ENCODE measurements at regions not wholly inside any gene's neighbourhood (a gene's known extent, or its start where the extent isn't known, plus 50 kb on each side); places are given as distances from the start of the nearest gene placed in this dataset.

GRCh38 chr1:69122373-69122772 is 445.3 kb upstream of the LRRC7 start:
- intact Hi-C loops (cut with DNase I; ENCODE audit: low total_unique reads): no loop called here
- Histone ChIP-seq H3K4me3 (no peak overlapping the region), H3K36me3 (no peaks in the 10 kb centered on the region), H3K27ac (peak overlapping the region; percentile 51 to 62), H3K4me1 (peaks cover 0 to 47% (median 26%) of the 10 kb centered on the region in 4 donors), H3K9me3 (no peaks in the 10 kb centered on the region), H3K27me3 (no peaks in the 10 kb centered on the region)
- no peak for TF ChIP-seq CTCF (IDR thresholded peaks at IDR 0.05)
- DNase-seq: no peak

GRCh38 chr1:69123486-69123885 is 444.2 kb upstream of the LRRC7 start:
- H3K27ac ChIP-seq: no peak overlapping the region
- no peak for TF ChIP-seq CTCF (IDR thresholded peaks at IDR 0.05)
- peaks cover 0 to 47% (median 26%) of the 10 kb centered on the region in 4 donors for H3K4me1 ChIP-seq
- intact Hi-C loops (cut with DNase I; ENCODE audit: low total_unique reads): no loop called here
- no peaks in the 10 kb centered on the region for H3K9me3 ChIP-seq
- DNase-seq: no peak
- no peaks in the 10 kb centered on the region for H3K36me3 ChIP-seq
- H3K4me3 ChIP-seq: no peak overlapping the region
- H3K27me3 ChIP-seq: no peaks in the 10 kb centered on the region

GRCh38 chr1:69126796-69127195 is 440.9 kb upstream of the LRRC7 start:
- intact Hi-C loops (cut with DNase I; ENCODE audit: low total_unique reads): no loop called here
- Histone ChIP-seq H3K9me3 (no peaks in the 10 kb centered on the region), H3K4me3 (no peak overlapping the region), H3K27ac (no peak overlapping the region), H3K4me1 (peaks cover 0 to 30% (median 20%) of the 10 kb centered on the region in 4 donors), H3K27me3 (no peaks in the 10 kb centered on the region), H3K36me3 (no peaks in the 10 kb centered on the region)
- TF ChIP-seq CTCF (IDR thresholded peaks at IDR 0.05): no peak
- no peak for DNase-seq

- H3K27me3 ChIP-seq: no peaks in the 10 kb centered on the region
- no peak for TF ChIP-seq CTCF (IDR thresholded peaks at IDR 0.05)
- H3K4me1 ChIP-seq: peaks cover 0 to 17% (median 9%) of the 10 kb centered on the region in 4 donors
- DNase-seq: no peak
- H3K4me3 ChIP-seq: no peak overlapping the region
- no peaks in the 10 kb centered on the region for H3K36me3 ChIP-seq
- no peak overlapping the region for H3K27ac ChIP-seq
- intact Hi-C loops (cut with DNase I; ENCODE audit: low total_unique reads): no loop called here
- no peaks in the 10 kb centered on the region for H3K9me3 ChIP-seq
Measured at GRCh38 chr1:69128204-69128603, 439.5 kb upstream of the LRRC7 start.

GRCh38 chr1:69129538-69129937 is 438.2 kb upstream of the LRRC7 start:
- H3K36me3 ChIP-seq: no peaks in the 10 kb centered on the region
- H3K9me3 ChIP-seq: no peaks in the 10 kb centered on the region
- no peak for TF ChIP-seq CTCF (IDR thresholded peaks at IDR 0.05)
- H3K27me3 ChIP-seq: no peaks in the 10 kb centered on the region
- H3K4me1 ChIP-seq: peaks cover 0 to 14% (median 9%) of the 10 kb centered on the region in 4 donors
- intact Hi-C loops (cut with DNase I; ENCODE audit: low total_unique reads): no loop called here
- no peak for DNase-seq
- H3K27ac ChIP-seq: no peak overlapping the region
- H3K4me3 ChIP-seq: no peak overlapping the region

- Histone ChIP-seq H3K9me3 (peaks cover 0 to 8% (median 0%) of the 10 kb centered on the region in 3 donors), H3K4me3 (no peak overlapping the region), H3K36me3 (no peaks in the 10 kb centered on the region), H3K27me3 (no peaks in the 10 kb centered on the region), H3K27ac (no peak overlapping the region), H3K4me1 (peaks cover 0 to 15% (median 0%) of the 10 kb centered on the region in 4 donors)
- no peak for DNase-seq
- TF ChIP-seq CTCF (IDR thresholded peaks at IDR 0.05): no peak
- intact Hi-C loops (cut with DNase I; ENCODE audit: low total_unique reads): no loop called here
Measured at GRCh38 chr1:69138172-69138571, 429.6 kb upstream of the LRRC7 start.

Data from tibial artery (tissue), 4 donors.